Astrocyte of the cerebellum (primary cell): ENCODE measurements at regions not wholly inside any gene's neighbourhood (a gene's known extent, or its start where the extent isn't known, plus 50 kb on each side); places are given as distances from the start of the nearest gene placed in this dataset.
A peak's percentile ranks its signal among the peaks of the same experiment; 100 is the strongest.

Source experiments
- DNase-seq: peaks from one replicate; pipeline ENCODE4 v3.0.0-alpha.2; 2011; ENCODE audit warnings: low read depth
- H3K4me3 ChIP-seq: 2 replicates; pipeline ENCODE4 v1.5.1; 2011; ENCODE audit warnings: mild to moderate bottlenecking, low read depth, low read length, moderate library complexity
- in situ Hi-C: cut with HindIII; loops from 2 replicates; pipeline ENCODE4 v1.10.0; 2017; ENCODE audit warnings: low sequenced_read_pairs
- TF ChIP-seq, protein P1 (sequence below): IDR thresholded peaks from 2 replicates; pipeline ENCODE4 v1.5.1; 2012; ENCODE audit warnings: low read length, low read depth, moderate library complexity, mild to moderate bottlenecking; ENCODE audit errors: missing control alignments

DNA sequence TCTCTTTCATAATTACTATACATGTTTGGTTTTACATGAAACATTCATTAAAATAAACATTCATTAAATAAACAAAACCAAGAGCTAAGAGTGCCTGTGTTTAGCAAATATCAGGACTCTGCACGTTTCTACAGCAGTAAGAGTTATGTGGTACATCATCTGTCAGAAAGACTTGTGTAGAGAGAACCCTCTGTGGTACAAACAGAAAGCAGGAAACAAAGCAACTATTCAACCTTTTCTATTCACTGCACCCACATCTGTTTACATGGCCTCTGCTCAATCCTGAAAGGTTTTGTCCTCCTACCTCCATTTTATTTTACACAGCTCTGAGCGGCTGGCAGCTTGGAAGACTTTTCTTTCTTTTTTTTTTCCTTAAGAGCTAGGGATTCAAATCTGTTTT, 90.7 kb upstream of the PCDH18 start:
- TF ChIP-seq, protein P1, sequence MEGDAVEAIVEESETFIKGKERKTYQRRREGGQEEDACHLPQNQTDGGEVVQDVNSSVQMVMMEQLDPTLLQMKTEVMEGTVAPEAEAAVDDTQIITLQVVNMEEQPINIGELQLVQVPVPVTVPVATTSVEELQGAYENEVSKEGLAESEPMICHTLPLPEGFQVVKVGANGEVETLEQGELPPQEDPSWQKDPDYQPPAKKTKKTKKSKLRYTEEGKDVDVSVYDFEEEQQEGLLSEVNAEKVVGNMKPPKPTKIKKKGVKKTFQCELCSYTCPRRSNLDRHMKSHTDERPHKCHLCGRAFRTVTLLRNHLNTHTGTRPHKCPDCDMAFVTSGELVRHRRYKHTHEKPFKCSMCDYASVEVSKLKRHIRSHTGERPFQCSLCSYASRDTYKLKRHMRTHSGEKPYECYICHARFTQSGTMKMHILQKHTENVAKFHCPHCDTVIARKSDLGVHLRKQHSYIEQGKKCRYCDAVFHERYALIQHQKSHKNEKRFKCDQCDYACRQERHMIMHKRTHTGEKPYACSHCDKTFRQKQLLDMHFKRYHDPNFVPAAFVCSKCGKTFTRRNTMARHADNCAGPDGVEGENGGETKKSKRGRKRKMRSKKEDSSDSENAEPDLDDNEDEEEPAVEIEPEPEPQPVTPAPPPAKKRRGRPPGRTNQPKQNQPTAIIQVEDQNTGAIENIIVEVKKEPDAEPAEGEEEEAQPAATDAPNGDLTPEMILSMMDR = no peak
- H3K4me3 ChIP-seq = no peak overlapping the region
- DNase-seq = no peak
- in situ Hi-C loops = no loop called here

DNA sequence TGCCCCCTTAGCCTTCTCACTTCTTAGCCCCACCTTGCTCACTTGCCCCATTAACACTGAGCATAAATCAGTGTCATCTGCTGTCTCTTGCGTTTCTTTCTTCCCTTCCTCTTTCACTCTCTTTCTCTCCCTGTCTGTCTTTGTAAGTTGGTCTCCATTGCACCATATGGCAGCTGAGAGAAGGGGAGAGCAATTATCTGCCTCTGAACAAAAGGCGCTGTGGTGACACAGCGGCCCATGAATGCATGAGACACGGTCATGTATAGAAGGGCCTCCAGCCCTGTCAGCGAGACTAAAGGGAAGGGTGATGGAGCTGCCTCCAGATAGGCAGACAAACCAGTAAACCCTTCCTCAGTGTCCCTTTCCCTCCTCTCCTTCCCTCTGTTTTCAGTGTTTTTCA, 88.8 kb upstream of the PCDH18 start:
- TF ChIP-seq, protein P1 = no peak
- in situ Hi-C loops = no loop called here
- no peak overlapping the region for H3K4me3 ChIP-seq
- DNase-seq = no peak

DNA sequence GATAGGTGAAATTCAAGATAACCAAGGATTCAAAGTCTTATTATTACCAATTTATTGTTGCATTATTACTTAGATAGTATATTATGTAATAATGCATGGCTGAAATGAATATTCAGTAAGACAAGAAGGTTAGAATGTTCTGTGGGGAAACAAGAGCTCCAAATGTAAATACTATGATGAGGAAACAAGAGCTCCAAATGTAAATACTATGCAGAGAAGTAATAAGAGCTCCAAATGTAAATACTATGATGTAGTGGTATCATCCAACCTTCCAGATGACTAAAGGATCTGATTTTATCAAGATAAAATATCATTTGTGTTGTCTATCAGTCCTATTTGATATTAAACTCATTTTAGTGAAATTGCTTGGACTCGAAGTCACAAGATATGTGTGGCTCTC, 82.2 kb upstream of the PCDH18 start:
- no peak for DNase-seq
- H3K4me3 ChIP-seq = no peak overlapping the region
- TF ChIP-seq, protein P1 = no peak
- in situ Hi-C loops = no loop called here

DNA sequence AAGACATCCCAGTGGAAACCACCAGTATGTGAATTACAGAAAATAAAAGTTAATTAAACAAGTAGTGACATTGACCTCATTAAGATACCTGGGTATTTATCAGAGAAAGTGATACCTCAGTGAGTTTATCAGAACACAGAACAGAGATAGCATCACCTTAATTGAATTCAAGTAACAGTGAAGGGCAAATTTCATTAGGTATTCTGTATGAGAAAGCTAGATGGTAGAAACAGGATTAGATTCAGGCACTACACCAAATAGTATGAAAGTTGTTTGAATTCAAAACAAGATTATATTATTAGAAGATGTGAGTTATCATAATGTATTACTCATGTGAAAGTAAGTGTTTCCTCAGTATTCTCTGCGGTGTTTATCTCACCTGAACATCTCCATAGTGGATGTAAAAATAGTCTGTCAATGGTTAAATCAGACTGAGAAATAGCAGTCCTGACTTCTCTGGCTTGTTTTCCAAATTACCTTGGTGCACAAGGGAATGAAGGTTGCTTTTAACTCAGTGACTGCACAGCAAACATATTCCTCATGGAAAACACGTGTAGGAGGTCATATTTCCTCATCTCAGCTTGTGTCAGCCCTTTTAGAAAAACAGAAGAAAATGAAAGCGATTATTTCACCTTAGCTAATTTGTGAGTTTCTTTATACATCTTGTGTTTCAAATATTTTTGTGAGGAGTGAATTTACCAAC, 79.9 kb upstream of the PCDH18 start:
- DNase-seq = no peak
- H3K4me3 ChIP-seq = no peak overlapping the region
- TF ChIP-seq, protein P1 = no peak
- in situ Hi-C loops = no loop called here

DNA sequence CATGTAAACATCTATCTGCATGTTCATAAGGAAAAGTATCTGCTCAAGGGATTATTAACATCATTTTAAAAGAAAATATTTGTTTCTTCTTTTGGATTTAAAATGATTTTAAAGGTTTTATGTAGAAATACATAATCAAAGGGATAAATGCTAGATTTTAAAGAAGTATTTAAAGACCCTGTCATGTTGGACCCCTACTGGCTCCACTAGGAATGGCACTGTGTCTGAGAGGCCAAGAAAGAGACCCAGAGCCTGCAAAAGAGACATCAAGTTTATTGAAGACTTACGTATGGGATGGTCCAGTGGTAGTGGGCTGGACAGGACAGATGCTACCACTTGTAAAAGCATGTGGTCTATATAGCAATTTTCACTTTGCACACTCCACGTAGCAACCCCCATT, 78.7 kb upstream of the PCDH18 start:
- DNase-seq = no peak
- in situ Hi-C loops = no loop called here
- no peak overlapping the region for H3K4me3 ChIP-seq
- TF ChIP-seq, protein P1 = peak; percentile 62

DNA sequence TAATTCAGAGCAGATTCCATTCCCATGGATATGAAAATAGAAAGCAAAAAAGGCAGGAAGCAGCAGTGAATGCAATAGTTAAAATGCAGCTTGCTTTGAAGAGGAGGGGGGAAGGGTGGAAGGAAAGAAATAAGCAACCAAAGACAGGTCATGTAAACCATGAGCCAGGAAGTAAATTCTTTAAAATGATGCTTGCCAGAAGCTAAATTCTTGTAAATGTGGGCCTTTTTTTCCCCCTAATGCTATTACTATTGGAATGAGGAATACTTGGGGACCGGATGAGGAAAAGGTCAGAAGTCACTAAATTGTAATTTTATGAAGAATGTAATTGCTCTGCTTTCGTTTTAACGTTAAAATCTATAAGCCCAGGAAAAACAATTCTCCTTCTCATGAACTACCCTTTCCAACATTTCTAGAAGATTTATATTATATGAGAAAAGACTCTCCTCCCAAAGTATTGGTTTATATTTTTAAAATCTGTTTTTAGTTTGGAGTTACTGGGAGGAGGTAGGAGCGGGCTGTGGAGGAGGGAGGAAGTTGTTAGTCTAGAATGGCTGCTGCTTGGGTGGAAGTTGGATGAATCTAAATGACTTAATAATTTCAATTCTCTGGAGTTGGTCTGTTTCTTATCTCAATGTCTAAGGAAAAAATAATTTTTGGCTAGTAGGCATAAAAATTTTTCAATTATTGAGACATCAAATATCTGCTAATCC, 77.6 kb upstream of the PCDH18 start:
- in situ Hi-C loops = no loop called here
- no peak overlapping the region for H3K4me3 ChIP-seq
- TF ChIP-seq, protein P1 = no peak
- no peak for DNase-seq
